ENCODE measurements at regions not wholly inside any gene's neighbourhood (a gene's known extent, or its start where the extent isn't known, plus 50 kb on each side); places are given as distances from the start of the nearest gene placed in this dataset.

GRCh38 chr2:146244830-146245229 is 1600.0 kb upstream of the ACVR2A start:
- Histone ChIP-seq H3K4me3 (ENCODE audit: low read depth in 1 of 2, low read length in 1 of 2) (no peak overlapping the region), H3K36me3 (no peaks in the 10 kb centered on the region), H3K27me3 (no peaks in the 10 kb centered on the region), H3K4me1 (ENCODE audit: control insufficient read depth in 1 of 2, insufficient read depth in 1 of 2, low read depth in 1 of 2, low read length in 1 of 2) (no peaks in the 10 kb centered on the region), H3K9me3 (no peaks in the 10 kb centered on the region), H3K27ac (no peak overlapping the region)
- TF ChIP-seq CTCF (IDR thresholded peaks at IDR 0.05), result no peak

- Histone ChIP-seq H3K4me1 (ENCODE audit: control insufficient read depth in 1 of 2, insufficient read depth in 1 of 2, low read depth in 1 of 2, low read length in 1 of 2) (no peaks in the 10 kb centered on the region), H3K27me3 (no peaks in the 10 kb centered on the region), H3K9me3 (no peaks in the 10 kb centered on the region), H3K4me3 (ENCODE audit: low read depth in 1 of 2, low read length in 1 of 2) (no peak overlapping the region), H3K36me3 (no peaks in the 10 kb centered on the region), H3K27ac (no peak overlapping the region)
- TF ChIP-seq CTCF (IDR thresholded peaks at IDR 0.05), result no peak
These were observed 1600.7 kb upstream of the ACVR2A start for GRCh38 chr2:146244131-146244530.

DNA sequence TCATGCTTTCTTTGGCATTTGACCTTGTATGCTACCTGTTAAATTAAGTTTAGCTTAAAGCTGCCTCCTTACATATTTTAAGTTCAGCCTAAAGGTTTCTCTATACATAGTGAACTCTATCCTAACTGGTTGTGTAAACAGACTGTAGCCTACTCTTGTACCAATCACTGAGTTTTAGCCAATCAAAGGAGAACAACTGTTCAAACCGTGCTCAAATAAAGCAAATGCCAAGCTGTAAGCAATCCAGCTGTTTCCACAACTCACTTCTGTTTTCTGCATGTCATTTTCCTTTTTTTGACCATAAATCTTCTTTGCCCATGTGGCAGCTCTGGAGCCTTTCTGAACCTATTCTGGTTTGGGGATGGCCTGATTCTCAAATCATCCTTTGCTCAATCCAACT is 1603.8 kb upstream of the ACVR2A start:
- H3K27me3 ChIP-seq, result no peaks in the 10 kb centered on the region
- no peak overlapping the region for H3K27ac ChIP-seq
- H3K4me1 ChIP-seq (ENCODE audit: control insufficient read depth in 1 of 2, insufficient read depth in 1 of 2, low read depth in 1 of 2, low read length in 1 of 2), result no peaks in the 10 kb centered on the region
- no peaks in the 10 kb centered on the region for H3K9me3 ChIP-seq
- no peaks in the 10 kb centered on the region for H3K36me3 ChIP-seq
- H3K4me3 ChIP-seq (ENCODE audit: low read depth in 1 of 2, low read length in 1 of 2), result no peak overlapping the region
- TF ChIP-seq CTCF (IDR thresholded peaks at IDR 0.05), result no peak

- no peak for TF ChIP-seq CTCF (IDR thresholded peaks at IDR 0.05)
- H3K4me1 ChIP-seq (ENCODE audit: control insufficient read depth in 1 of 2, insufficient read depth in 1 of 2, low read depth in 1 of 2, low read length in 1 of 2), result no peaks in the 10 kb centered on the region
- no peaks in the 10 kb centered on the region for H3K9me3 ChIP-seq
- no peaks in the 10 kb centered on the region for H3K36me3 ChIP-seq
- H3K4me3 ChIP-seq (ENCODE audit: low read depth in 1 of 2, low read length in 1 of 2), result no peak overlapping the region
- no peak overlapping the region for H3K27ac ChIP-seq
- H3K27me3 ChIP-seq, result no peaks in the 10 kb centered on the region
These were observed 1604.4 kb upstream of the ACVR2A start for GRCh38 chr2:146240391-146240790.

GRCh38 chr2:146239392-146240135 is 1605.3 kb upstream of the ACVR2A start:
- Histone ChIP-seq H3K36me3 (no peaks in the 10 kb centered on the region), H3K27ac (no peak overlapping the region), H3K9me3 (no peaks in the 10 kb centered on the region), H3K4me1 (ENCODE audit: control insufficient read depth in 1 of 2, insufficient read depth in 1 of 2, low read depth in 1 of 2, low read length in 1 of 2) (no peaks in the 10 kb centered on the region), H3K4me3 (ENCODE audit: low read depth in 1 of 2, low read length in 1 of 2) (no peak overlapping the region), H3K27me3 (no peaks in the 10 kb centered on the region)
- TF ChIP-seq CTCF (IDR thresholded peaks at IDR 0.05), result no peak

Data from neutrophil (primary cell).